ENCODE measurements at regions not wholly inside any gene's neighbourhood (a gene's known extent, or its start where the extent isn't known, plus 50 kb on each side); places are given as distances from the start of the nearest gene placed in this dataset.
A peak's percentile ranks its signal among the peaks of the same experiment; 100 is the strongest.

DNA sequence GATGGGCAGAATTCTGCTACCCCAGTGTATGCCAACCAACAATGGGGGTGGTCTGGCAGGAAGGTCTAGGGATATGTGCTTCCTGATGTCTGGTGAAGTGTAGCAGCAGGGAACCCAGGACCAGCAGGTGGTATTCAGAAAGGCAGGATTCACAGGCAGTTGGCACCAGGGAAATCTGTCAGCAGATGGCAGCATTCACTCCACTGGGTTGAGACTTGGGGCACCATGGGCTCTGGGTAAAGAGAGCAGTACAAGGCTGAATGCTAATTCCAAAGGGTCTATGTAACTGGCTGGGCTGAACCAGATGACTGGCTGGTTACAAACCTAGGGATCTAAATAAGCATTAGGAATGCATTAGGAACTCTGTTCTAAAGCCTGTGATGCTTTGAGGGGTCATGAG, 466.9 kb upstream of the STXBP6 start:
- Histone ChIP-seq H3K9me3 (ENCODE audit: low read length) (peaks cover 95% of the 10 kb centered on the region), H3K4me3 (replicated peaks in 1 of 3; ENCODE audit: insufficient read depth in 1 of 3, low read depth in 2 of 3, low read length in 3 of 3) (no peak overlapping the region), H3K4me2 (ENCODE audit: low read depth, low read length) (no peak overlapping the region), H3K27ac (ENCODE audit: extremely low read length, insufficient read depth, low read length) (no peak overlapping the region), H3K4me1 (ENCODE audit: insufficient read depth, low read length) (no peaks in the 10 kb centered on the region), H2AFZ (ENCODE audit: low read length) (no peak overlapping the region), H3K36me3 (replicated peaks in 1 of 2; ENCODE audit: control insufficient read depth in 1 of 2, insufficient read depth in 2 of 2, low read length in 2 of 2) (no peaks in the 10 kb centered on the region), H3K79me2 (ENCODE audit: insufficient read depth, low read length) (no peaks in the 10 kb centered on the region), H4K20me1 (ENCODE audit: insufficient read depth, low read length) (no peaks in the 10 kb centered on the region), H3K9ac (ENCODE audit: insufficient read depth, low read depth, low read length) (no peak overlapping the region), H3K27me3 (ENCODE audit: control insufficient read depth in 1 of 2, insufficient read depth in 2 of 2, low read length in 2 of 2) (no peaks in the 10 kb centered on the region)
- CTCF ChIA-PET (ENCODE audit: low intra/inter-chr PET ratio, low total read pairs): no interaction called here
- no peak for ATAC-seq
- in situ Hi-C loops (cut with HindIII; ENCODE audit: extremely low pct_ligation_motif_present, low pct_unique_long_range_greater_than_20kb) (no loop called here), intact Hi-C loops (cut with micrococcal nuclease; ENCODE audit: unreplicated experiment) (no loop called here)
- POLR2A ChIA-PET: no interaction called here
- FAIRE-seq: no peak
- TF ChIP-seq RBFOX2 (IDR thresholded peaks at IDR 0.05; ENCODE audit: low read depth, low read length) (no peak), TSC22D2 (CRISPR knock-in tag; IDR thresholded peaks at IDR 0.05; ENCODE audit: borderline replicate concordance) (no peak), PITX1 (CRISPR knock-in tag; IDR thresholded peaks at IDR 0.05) (no peak)
- TF ChIP-seq, protein P1, sequence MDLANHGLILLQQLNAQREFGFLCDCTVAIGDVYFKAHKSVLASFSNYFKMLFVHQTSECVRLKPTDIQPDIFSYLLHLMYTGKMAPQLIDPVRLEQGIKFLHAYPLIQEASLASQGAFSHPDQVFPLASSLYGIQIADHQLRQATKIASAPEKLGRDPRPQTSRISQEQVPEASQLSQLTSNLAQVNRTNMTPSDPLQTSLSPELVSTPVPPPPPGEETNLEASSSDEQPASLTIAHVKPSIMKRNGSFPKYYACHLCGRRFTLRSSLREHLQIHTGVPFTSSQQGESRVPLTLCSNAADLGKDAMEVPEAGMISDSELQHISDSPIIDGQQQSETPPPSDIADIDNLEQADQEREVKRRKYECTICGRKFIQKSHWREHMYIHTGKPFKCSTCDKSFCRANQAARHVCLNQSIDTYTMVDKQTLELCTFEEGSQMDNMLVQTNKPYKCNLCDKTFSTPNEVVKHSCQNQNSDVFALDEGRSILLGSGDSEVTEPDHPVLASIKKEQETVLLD (CRISPR knock-in tag; IDR thresholded peaks at IDR 0.05; ENCODE audit: low read depth): no peak
- DNase-seq (ENCODE audit: low spot score): no peak
- BruUV-seq (replicated peaks): no TSS peak

DNA sequence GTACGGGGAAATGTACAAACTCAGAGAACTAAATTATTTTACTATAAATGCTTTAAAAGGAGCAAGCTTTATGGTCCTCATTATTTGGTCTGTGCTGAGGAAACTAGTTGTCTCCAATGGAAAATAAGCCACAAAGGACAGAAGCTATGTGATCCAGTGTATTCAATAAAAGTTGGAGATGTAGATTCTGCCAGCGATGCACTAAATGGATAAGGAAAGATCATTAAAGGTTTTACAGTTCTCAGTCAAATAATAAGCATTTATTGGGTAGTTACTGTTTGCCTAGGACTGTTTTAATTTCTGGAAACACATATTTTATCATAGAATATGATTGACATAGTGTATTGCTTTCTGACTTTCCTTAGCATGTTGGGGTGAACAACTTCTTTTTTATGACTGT, 458.9 kb upstream of the STXBP6 start:
- no TSS peak for BruUV-seq (replicated peaks)
- POLR2A ChIA-PET: no interaction called here
- no peak for FAIRE-seq

More for the DNA sequence above, 458.9 kb upstream of the STXBP6 start:
- 2% methylated on average over 2 of the region's 2 CpGs for WGBS (ENCODE audit: low lambda C conversion rate)
- intact Hi-C loops (cut with micrococcal nuclease; ENCODE audit: unreplicated experiment) (no loop called here), in situ Hi-C loops (cut with HindIII; ENCODE audit: extremely low pct_ligation_motif_present, low pct_unique_long_range_greater_than_20kb) (no loop called here)
- Histone ChIP-seq H3K9me3 (ENCODE audit: low read length) (peaks cover 95% of the 10 kb centered on the region), H3K27me3 (ENCODE audit: control insufficient read depth in 1 of 2, insufficient read depth in 2 of 2, low read length in 2 of 2) (no peaks in the 10 kb centered on the region), H3K27ac (ENCODE audit: extremely low read length, insufficient read depth, low read length) (no peak overlapping the region), H3K4me2 (ENCODE audit: low read depth, low read length) (no peak overlapping the region), H2AFZ (ENCODE audit: low read length) (no peak overlapping the region), H3K9ac (ENCODE audit: insufficient read depth, low read depth, low read length) (no peak overlapping the region), H3K79me2 (ENCODE audit: insufficient read depth, low read length) (no peaks in the 10 kb centered on the region), H4K20me1 (ENCODE audit: insufficient read depth, low read length) (no peaks in the 10 kb centered on the region), H3K4me3 (replicated peaks in 1 of 3; ENCODE audit: insufficient read depth in 1 of 3, low read depth in 2 of 3, low read length in 3 of 3) (no peak overlapping the region), H3K36me3 (replicated peaks in 1 of 2; ENCODE audit: control insufficient read depth in 1 of 2, insufficient read depth in 2 of 2, low read length in 2 of 2) (no peaks in the 10 kb centered on the region), H3K4me1 (ENCODE audit: insufficient read depth, low read length) (no peaks in the 10 kb centered on the region)
- TF ChIP-seq ZNF251 (CRISPR knock-in tag; IDR thresholded peaks at IDR 0.05) (no peak), MAFK (conservative IDR thresholded peaks at IDR 0.05 in 1 of 2, IDR thresholded peaks at IDR 0.05 in 1 of 2; ENCODE audit: low read length in 2 of 2) (0 out of 4 replicates have a peak, but pooled peaks of 1 of the 2 experiments have one; percentile 8)
- ATAC-seq: no peak
- CTCF ChIA-PET (ENCODE audit: low intra/inter-chr PET ratio, low total read pairs): no interaction called here
- no peak for DNase-seq (ENCODE audit: low spot score)

All from HepG2 (cell line).